Natural killer cell (primary cell): ENCODE measurements at regions not wholly inside any gene's neighbourhood (a gene's known extent, or its start where the extent isn't known, plus 50 kb on each side); places are given as distances from the start of the nearest gene placed in this dataset.

Experiments
- ATAC-seq, 3 donors: fragments of 150-1000 bp in 2 of 3; fragments of 200-7000 bp in 1 of 3; cut with Tn5 transposase; 1 replicate in 1 of 3; 2 replicates in 2 of 3; pipeline ENCODE4 v1.10.0; 2021; ENCODE audit warnings: mild to moderate bottlenecking in 2 of 3, moderate library complexity in 2 of 3
- DNase-seq, 2 donors: peaks; one replicate each; pipeline versions ENCODE4 v3.0.0 to v3.0.0-alpha.2; 2013 to 2021; ENCODE audit warnings: mixed read lengths in 1 of 2
- H3K27ac ChIP-seq: one replicate; pipeline ENCODE4 v1.5.1; 2013; ENCODE audit warnings: mild to moderate bottlenecking, low read length
- H3K27me3 ChIP-seq: one replicate; pipeline ENCODE4 v1.6.1; 2013; ENCODE audit warnings: low read length; ENCODE audit not compliant: control insufficient read depth, insufficient read depth
- H3K36me3 ChIP-seq: one replicate; pipeline ENCODE4 v1.6.1; 2013; ENCODE audit warnings: low read length; ENCODE audit not compliant: control insufficient read depth, insufficient read depth
- H3K4me1 ChIP-seq: one replicate; pipeline ENCODE4 v1.6.1; 2013; ENCODE audit warnings: low read length; ENCODE audit not compliant: control insufficient read depth, insufficient read depth
- H3K4me3 ChIP-seq: one replicate; pipeline ENCODE4 v1.5.1; 2013; ENCODE audit warnings: low read length
- H3K9me3 ChIP-seq: one replicate; pipeline ENCODE4 v1.6.1; 2013; ENCODE audit warnings: low read length; ENCODE audit not compliant: control insufficient read depth, insufficient read depth
- H3K27ac Mint-ChIP-seq, 2 donors: one replicate each; pipeline ENCODE4 v1.8.0; 2022; ENCODE audit warnings: mild to moderate bottlenecking in 2 of 2, mixed read lengths in 2 of 2, moderate library complexity in 1 of 2
- H3K27me3 Mint-ChIP-seq, 2 donors: one replicate each; pipeline ENCODE4 v1.8.0; 2022; ENCODE audit warnings: low read depth in 2 of 2, mixed read lengths in 2 of 2
- H3K36me3 Mint-ChIP-seq: one replicate; pipeline ENCODE4 v1.8.0; 2022; ENCODE audit warnings: mixed read lengths
- H3K4me1 Mint-ChIP-seq, 2 donors: one replicate each; pipeline ENCODE4 v1.8.0; 2022; ENCODE audit warnings: mixed read lengths in 2 of 2
- H3K4me3 Mint-ChIP-seq: one replicate; pipeline ENCODE4 v1.8.0; 2022; ENCODE audit warnings: mild to moderate bottlenecking, moderate library complexity, mixed read lengths
- H3K9me3 Mint-ChIP-seq, 2 donors: one replicate each; pipeline ENCODE4 v1.8.0; 2022; ENCODE audit warnings: mixed read lengths in 2 of 2
- CTCF ChIP-seq: fragments of 200-600 bp; IDR thresholded peaks from one replicate; pipeline ENCODE4 v1.8.0; 2022; ENCODE audit warnings: antibody characterized with exemption
- whole genome bisulfite sequencing: methylation state at CpG from one replicate; pipeline ENCODE4 v1.1.7; 2013; ENCODE audit warnings: missing lambda C conversion rate; ENCODE audit not compliant: insufficient coverage; 5-methylcytosine and 5-hydroxymethylcytosine counted together
- intact Hi-C: fragments of 100-400 bp; cut with micrococcal nuclease; formaldehyde crosslinking; loops from one replicate; pipeline ENCODE4 v1.14.2; 2022

GRCh38 chr16:86011532-86011931 is 112.6 kb downstream of the IRF8 start:
- H3K27ac Mint-ChIP-seq, result no peak overlapping the region

GRCh38 chr16:86012221-86012620 is 113.3 kb downstream of the IRF8 start:
- intact Hi-C loops, result no loop called here
- H3K36me3 ChIP-seq, result no peaks in the 10 kb centered on the region
- 92% methylated on average over 5 of the region's 5 CpGs for WGBS
- no peak for TF ChIP-seq CTCF
- H3K27me3 Mint-ChIP-seq, result no peaks in the 10 kb centered on the region
- H3K9me3 ChIP-seq, result no peaks in the 10 kb centered on the region
- peaks cover 4% of the 10 kb centered on the region in 2 donors for H3K9me3 Mint-ChIP-seq
- no peak overlapping the region for H3K27ac ChIP-seq
- no peak for ATAC-seq
- no peaks in the 10 kb centered on the region for H3K36me3 Mint-ChIP-seq
- H3K4me3 ChIP-seq, result no peak overlapping the region
- DNase-seq, result no peak
- no peak overlapping the region for H3K27ac Mint-ChIP-seq
- H3K4me1 ChIP-seq, result peaks cover 39% of the 10 kb centered on the region
- H3K4me3 Mint-ChIP-seq, result no peak overlapping the region
- no peaks in the 10 kb centered on the region for H3K27me3 ChIP-seq
- peaks cover 29 to 37% of the 10 kb centered on the region in 2 donors for H3K4me1 Mint-ChIP-seq

More at GRCh38 chr16:86011532-86011931, 112.6 kb downstream of the IRF8 start:
- intact Hi-C loops, result no loop called here
- TF ChIP-seq CTCF, result no peak
- H3K36me3 Mint-ChIP-seq, result no peaks in the 10 kb centered on the region
- no peak overlapping the region for H3K4me3 Mint-ChIP-seq
- Histone ChIP-seq H3K4me3 (no peak overlapping the region), H3K27me3 (no peaks in the 10 kb centered on the region), H3K9me3 (no peaks in the 10 kb centered on the region), H3K27ac (no peak overlapping the region), H3K36me3 (no peaks in the 10 kb centered on the region), H3K4me1 (peaks cover 37% of the 10 kb centered on the region)
- no peak for ATAC-seq
- WGBS, result 36% methylated on average over 5 of the region's 5 CpGs
- no peaks in the 10 kb centered on the region for H3K27me3 Mint-ChIP-seq
- peaks cover 30 to 37% of the 10 kb centered on the region in 2 donors for H3K4me1 Mint-ChIP-seq
- DNase-seq, result no peak
- peaks cover 4% of the 10 kb centered on the region in 2 donors for H3K9me3 Mint-ChIP-seq

DNA sequence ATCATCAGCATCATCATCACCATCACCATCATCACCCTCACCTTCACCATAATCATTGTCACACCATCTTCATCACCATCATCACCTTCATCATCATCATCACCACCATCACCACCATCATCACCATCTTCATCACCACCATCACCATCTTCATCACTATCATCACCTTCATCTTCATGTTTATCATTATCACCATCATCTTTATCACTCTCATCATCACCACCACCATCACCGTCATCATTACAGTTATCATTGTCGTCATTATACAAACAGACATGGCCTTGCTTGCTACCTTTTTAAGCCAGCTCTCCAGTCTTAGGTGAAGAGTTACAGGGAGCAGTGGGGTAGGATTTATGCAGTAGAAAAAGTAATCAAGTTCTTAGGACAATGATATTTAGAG is 114.9 kb downstream of the IRF8 start:
- 79% methylated on average over 2 of the region's 2 CpGs for WGBS
- ATAC-seq (no peak), DNase-seq (no peak)
- H3K4me1 Mint-ChIP-seq, result peaks cover 13 to 22% of the 10 kb centered on the region in 2 donors
- peaks cover 4% of the 10 kb centered on the region in 2 donors for H3K9me3 Mint-ChIP-seq
- Histone ChIP-seq H3K4me1 (peaks cover 46% of the 10 kb centered on the region), H3K4me3 (no peak overlapping the region), H3K9me3 (no peaks in the 10 kb centered on the region), H3K36me3 (no peaks in the 10 kb centered on the region), H3K27me3 (no peaks in the 10 kb centered on the region), H3K27ac (no peak overlapping the region)
- peak overlapping the region; percentile 2 for H3K4me3 Mint-ChIP-seq
- no peak for TF ChIP-seq CTCF
- peaks cover under 1 to 7% of the 10 kb centered on the region in 2 donors for H3K27me3 Mint-ChIP-seq
- no peaks in the 10 kb centered on the region for H3K36me3 Mint-ChIP-seq
- H3K27ac Mint-ChIP-seq, result peak overlapping the region; percentile 21 to 48
- intact Hi-C loops, result no loop called here

- intact Hi-C loops, result loop anchor here (1.0 to 2.0 kb wide), 2 partner anchors 29 to 194 kb away; no protein-coding TSS in a partner anchor
- Histone ChIP-seq H3K36me3 (no peaks in the 10 kb centered on the region), H3K27me3 (peaks cover 2% of the 10 kb centered on the region), H3K27ac (no peak overlapping the region), H3K9me3 (peaks cover 9% of the 10 kb centered on the region), H3K4me1 (peaks cover 34% of the 10 kb centered on the region), H3K4me3 (no peak overlapping the region)
- no peak for TF ChIP-seq CTCF
- Mint-ChIP-seq H3K27me3 (peaks cover 15 to 18% of the 10 kb centered on the region in 2 donors), H3K36me3 (peaks cover 9% of the 10 kb centered on the region), H3K4me1 (peaks cover 5 to 12% of the 10 kb centered on the region in 2 donors), H3K27ac (no peak overlapping the region), H3K4me3 (no peak overlapping the region), H3K9me3 (peaks cover 8% of the 10 kb centered on the region in 2 donors)
- no peak for DNase-seq
- ATAC-seq, result no peak
- WGBS, result 82% methylated on average over 6 of the region's 6 CpGs
These were observed 116.6 kb downstream of the IRF8 start for GRCh38 chr16:86015606-86016005.
